ENCODE measurements at regions not wholly inside any gene's neighbourhood (a gene's known extent, or its start where the extent isn't known, plus 50 kb on each side); places are given as distances from the start of the nearest gene placed in this dataset.

DNA sequence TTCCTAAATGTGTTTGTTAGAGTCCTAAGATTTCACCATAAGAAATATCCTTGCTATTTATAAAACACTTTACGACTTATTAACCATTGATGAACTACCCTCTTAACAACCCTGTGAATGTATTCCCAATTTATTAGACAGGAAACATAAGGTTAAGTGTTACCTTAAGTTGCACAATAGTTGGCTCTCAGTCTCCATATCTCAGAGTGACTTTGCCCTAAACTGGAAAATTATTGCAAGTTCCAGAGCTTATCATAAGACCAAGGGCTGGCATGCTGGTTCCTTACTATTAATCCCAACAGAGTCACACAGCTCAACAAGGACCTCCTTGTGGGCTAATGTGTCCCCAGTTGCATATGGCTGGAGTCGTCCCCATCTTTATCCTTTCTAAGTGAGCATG lies 165.8 kb downstream of the INSIG2 start:
- Histone ChIP-seq H3K27me3 (ENCODE audit: control insufficient read depth in 2 of 2, insufficient read depth in 1 of 2, low read length in 1 of 2) (peaks cover 0 to 2% of the 10 kb centered on the region in 2 donors), H3K36me3 (ENCODE audit: control insufficient read depth in 2 of 2, insufficient read depth in 2 of 2, low read length in 1 of 2) (no peaks in the 10 kb centered on the region), H3K9me3 (ENCODE audit: control insufficient read depth in 2 of 2, insufficient read depth in 1 of 2, low read length in 1 of 2) (no peaks in the 10 kb centered on the region), H3K4me3 (ENCODE audit: low read length in 2 of 2) (no peak overlapping the region), H3K27ac (ENCODE audit: low read depth in 1 of 2, low read length in 1 of 2) (no peak overlapping the region), H3K4me1 (ENCODE audit: control insufficient read depth in 2 of 2, insufficient read depth in 2 of 2, low read length in 2 of 2) (no peaks in the 10 kb centered on the region)
- no peak for DNase-seq (ENCODE audit: low read depth in 6 of 9, low spot score in 9 of 9)
- 89% methylated on average over 2 of the region's 2 CpGs for WGBS

DNA sequence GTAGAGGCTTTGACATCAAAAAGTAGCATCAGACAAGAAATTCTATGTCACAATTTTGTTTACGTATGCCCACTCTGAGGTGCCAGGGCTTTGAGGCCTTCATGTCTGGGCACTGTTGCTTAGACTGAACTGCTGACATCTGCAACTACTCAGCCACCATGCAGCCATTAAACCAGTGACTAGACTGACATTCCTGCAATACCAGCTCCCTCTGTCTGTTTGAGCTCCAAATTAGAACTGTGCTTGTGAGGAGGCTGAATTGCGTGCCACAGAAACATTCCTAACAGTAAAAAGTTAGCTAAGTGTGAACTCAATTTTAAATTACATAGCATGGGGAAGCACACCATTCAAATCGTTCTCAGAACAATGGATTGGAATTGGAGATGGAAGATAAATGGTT lies 163.2 kb downstream of the INSIG2 start:
- Histone ChIP-seq H3K4me1 (ENCODE audit: control insufficient read depth in 2 of 2, insufficient read depth in 2 of 2, low read length in 2 of 2) (no peaks in the 10 kb centered on the region), H3K9me3 (ENCODE audit: control insufficient read depth in 2 of 2, insufficient read depth in 1 of 2, low read length in 1 of 2) (no peaks in the 10 kb centered on the region), H3K4me3 (ENCODE audit: low read length in 2 of 2) (no peak overlapping the region), H3K27ac (ENCODE audit: low read depth in 1 of 2, low read length in 1 of 2) (no peak overlapping the region), H3K36me3 (ENCODE audit: control insufficient read depth in 2 of 2, insufficient read depth in 2 of 2, low read length in 1 of 2) (no peaks in the 10 kb centered on the region), H3K27me3 (ENCODE audit: control insufficient read depth in 2 of 2, insufficient read depth in 1 of 2, low read length in 1 of 2) (no peaks in the 10 kb centered on the region)
- WGBS = 93% methylated on average over 3 of the region's 3 CpGs
- no peak for DNase-seq (ENCODE audit: low read depth in 6 of 9, low spot score in 9 of 9)

DNA sequence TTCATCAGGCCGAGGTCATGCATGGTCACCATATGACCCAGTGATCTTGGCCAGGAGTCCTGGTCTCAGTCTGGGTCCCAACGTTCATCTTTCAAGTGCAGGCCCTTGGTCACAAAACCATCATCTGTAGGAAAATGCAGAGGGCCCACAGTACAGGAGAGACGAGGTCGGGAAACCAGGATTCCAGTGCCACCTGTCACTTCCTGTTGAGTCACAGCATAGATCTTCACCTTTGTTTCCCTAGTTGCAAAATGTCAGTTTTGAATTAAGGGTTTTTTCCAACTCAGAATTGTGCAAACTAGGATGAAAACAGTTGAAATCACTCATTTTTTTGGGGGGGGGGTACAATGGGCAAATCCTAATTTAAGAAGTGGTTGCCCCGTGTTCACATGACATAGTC lies 162.2 kb downstream of the INSIG2 start:
- Histone ChIP-seq H3K4me3 (ENCODE audit: low read length in 2 of 2) (no peak overlapping the region), H3K27ac (ENCODE audit: low read depth in 1 of 2, low read length in 1 of 2) (no peak overlapping the region), H3K36me3 (ENCODE audit: control insufficient read depth in 2 of 2, insufficient read depth in 2 of 2, low read length in 1 of 2) (no peaks in the 10 kb centered on the region), H3K4me1 (ENCODE audit: control insufficient read depth in 2 of 2, insufficient read depth in 2 of 2, low read length in 2 of 2) (no peaks in the 10 kb centered on the region), H3K27me3 (ENCODE audit: control insufficient read depth in 2 of 2, insufficient read depth in 1 of 2, low read length in 1 of 2) (no peaks in the 10 kb centered on the region), H3K9me3 (ENCODE audit: control insufficient read depth in 2 of 2, insufficient read depth in 1 of 2, low read length in 1 of 2) (no peaks in the 10 kb centered on the region)
- DNase-seq (ENCODE audit: low read depth in 6 of 9, low spot score in 9 of 9) = no peak
- WGBS = 86% methylated on average over 5 of the region's 5 CpGs

DNA sequence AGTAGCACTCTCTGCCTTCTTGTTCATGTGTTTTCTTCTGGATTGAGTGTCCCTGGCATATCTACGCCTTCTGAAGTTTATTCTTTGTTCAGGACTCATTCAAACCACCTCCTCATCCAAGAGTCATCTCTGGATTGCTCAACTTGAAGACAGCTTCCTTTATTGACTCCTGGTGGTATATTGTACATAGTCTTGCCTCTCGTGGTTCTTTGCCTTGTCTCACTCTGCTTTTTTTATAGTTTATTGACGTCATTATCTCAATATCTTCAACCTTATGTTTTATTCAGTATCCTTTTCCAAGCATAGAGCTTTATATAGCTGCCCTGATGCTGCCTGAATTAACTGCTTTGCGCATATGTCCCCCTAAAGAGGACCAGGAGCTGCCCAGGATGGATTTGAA lies 161.7 kb downstream of the INSIG2 start:
- WGBS = 67% methylated on average over 4 of the region's 4 CpGs
- H3K4me1 ChIP-seq (ENCODE audit: control insufficient read depth in 2 of 2, insufficient read depth in 2 of 2, low read length in 2 of 2) = no peaks in the 10 kb centered on the region
- no peaks in the 10 kb centered on the region for H3K9me3 ChIP-seq (ENCODE audit: control insufficient read depth in 2 of 2, insufficient read depth in 1 of 2, low read length in 1 of 2)
- no peaks in the 10 kb centered on the region for H3K27me3 ChIP-seq (ENCODE audit: control insufficient read depth in 2 of 2, insufficient read depth in 1 of 2, low read length in 1 of 2)
- H3K4me3 ChIP-seq (ENCODE audit: low read length in 2 of 2) = no peak overlapping the region
- H3K27ac ChIP-seq (ENCODE audit: low read depth in 1 of 2, low read length in 1 of 2) = no peak overlapping the region
- DNase-seq (ENCODE audit: low read depth in 6 of 9, low spot score in 9 of 9) = no peak
- H3K36me3 ChIP-seq (ENCODE audit: control insufficient read depth in 2 of 2, insufficient read depth in 2 of 2, low read length in 1 of 2) = no peaks in the 10 kb centered on the region

DNA sequence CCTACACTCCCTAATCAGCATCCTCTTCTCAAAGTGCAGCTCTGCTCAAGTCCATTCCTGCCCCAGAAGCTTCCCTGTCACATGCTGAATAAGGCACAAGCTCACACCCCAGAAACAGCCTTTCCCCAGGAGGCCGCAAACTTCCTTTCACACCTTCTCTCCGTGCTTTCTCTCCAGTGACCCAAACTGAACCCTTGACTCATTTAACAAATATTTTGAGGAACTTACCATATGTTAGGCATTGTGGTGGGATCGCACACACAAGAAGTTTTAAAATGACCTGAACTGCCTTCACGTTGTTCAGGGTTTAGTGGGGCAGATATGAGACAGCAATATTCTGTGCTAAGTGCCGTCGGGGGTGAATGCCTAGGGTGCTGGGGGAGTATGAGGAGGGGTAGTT lies 161.3 kb downstream of the INSIG2 start:
- Histone ChIP-seq H3K4me1 (ENCODE audit: control insufficient read depth in 2 of 2, insufficient read depth in 2 of 2, low read length in 2 of 2) (no peaks in the 10 kb centered on the region), H3K27me3 (ENCODE audit: control insufficient read depth in 2 of 2, insufficient read depth in 1 of 2, low read length in 1 of 2) (no peaks in the 10 kb centered on the region), H3K27ac (ENCODE audit: low read depth in 1 of 2, low read length in 1 of 2) (no peak overlapping the region), H3K9me3 (ENCODE audit: control insufficient read depth in 2 of 2, insufficient read depth in 1 of 2, low read length in 1 of 2) (no peaks in the 10 kb centered on the region), H3K4me3 (ENCODE audit: low read length in 2 of 2) (no peak overlapping the region), H3K36me3 (ENCODE audit: control insufficient read depth in 2 of 2, insufficient read depth in 2 of 2, low read length in 1 of 2) (no peaks in the 10 kb centered on the region)
- WGBS = 43% methylated on average over 6 of the region's 6 CpGs
- no peak for DNase-seq (ENCODE audit: low read depth in 6 of 9, low spot score in 9 of 9)

DNA sequence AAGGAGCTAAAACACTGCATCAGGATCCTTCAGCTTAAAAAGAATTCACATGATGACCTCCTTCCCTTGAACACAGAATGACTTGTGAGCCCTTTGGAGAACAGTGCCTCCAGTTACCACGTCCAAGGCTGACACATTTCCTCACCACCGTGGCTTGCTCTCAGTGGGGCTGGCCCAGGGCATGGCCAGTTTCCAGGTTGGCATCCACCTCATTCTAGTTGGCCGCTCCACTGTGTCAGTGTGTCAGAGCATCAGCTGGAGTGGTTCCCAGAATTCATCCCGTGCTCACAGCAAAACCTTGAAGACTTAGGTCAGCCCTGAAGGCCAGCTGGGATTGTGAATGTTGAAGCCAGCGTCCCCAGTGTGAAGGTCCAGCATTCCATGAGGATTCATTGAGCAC lies 158.5 kb downstream of the INSIG2 start:
- Histone ChIP-seq H3K27me3 (ENCODE audit: control insufficient read depth in 2 of 2, insufficient read depth in 1 of 2, low read length in 1 of 2) (no peaks in the 10 kb centered on the region), H3K27ac (ENCODE audit: low read depth in 1 of 2, low read length in 1 of 2) (no peak overlapping the region), H3K36me3 (ENCODE audit: control insufficient read depth in 2 of 2, insufficient read depth in 2 of 2, low read length in 1 of 2) (no peaks in the 10 kb centered on the region), H3K4me1 (ENCODE audit: control insufficient read depth in 2 of 2, insufficient read depth in 2 of 2, low read length in 2 of 2) (no peaks in the 10 kb centered on the region), H3K4me3 (ENCODE audit: low read length in 2 of 2) (no peak overlapping the region), H3K9me3 (ENCODE audit: control insufficient read depth in 2 of 2, insufficient read depth in 1 of 2, low read length in 1 of 2) (no peaks in the 10 kb centered on the region)
- no peak for DNase-seq (ENCODE audit: low read depth in 6 of 9, low spot score in 9 of 9)
- WGBS = 89% methylated on average over 5 of the region's 5 CpGs

DNA sequence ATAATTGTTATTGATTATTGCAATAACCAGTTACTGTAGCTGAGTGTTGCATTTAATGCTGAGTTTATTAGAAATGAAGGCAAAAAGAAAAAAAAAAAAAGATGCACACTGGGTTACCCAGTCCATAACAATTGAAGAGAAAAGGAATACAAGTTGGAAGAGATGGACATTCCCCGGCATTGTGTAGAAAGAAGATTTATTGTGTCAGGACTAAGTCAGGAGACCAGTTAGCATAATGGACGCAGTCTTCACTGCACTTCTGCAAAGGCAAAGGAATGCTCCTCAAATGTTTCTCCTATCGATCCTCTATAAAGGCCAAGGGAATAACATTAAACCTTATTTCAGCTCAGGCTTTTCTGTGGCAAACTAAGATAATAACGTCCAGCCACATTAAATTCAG lies 157.8 kb downstream of the INSIG2 start:
- Histone ChIP-seq H3K9me3 (ENCODE audit: control insufficient read depth in 2 of 2, insufficient read depth in 1 of 2, low read length in 1 of 2) (no peaks in the 10 kb centered on the region), H3K36me3 (ENCODE audit: control insufficient read depth in 2 of 2, insufficient read depth in 2 of 2, low read length in 1 of 2) (no peaks in the 10 kb centered on the region), H3K27me3 (ENCODE audit: control insufficient read depth in 2 of 2, insufficient read depth in 1 of 2, low read length in 1 of 2) (no peaks in the 10 kb centered on the region), H3K4me1 (ENCODE audit: control insufficient read depth in 2 of 2, insufficient read depth in 2 of 2, low read length in 2 of 2) (no peaks in the 10 kb centered on the region), H3K27ac (ENCODE audit: low read depth in 1 of 2, low read length in 1 of 2) (no peak overlapping the region), H3K4me3 (ENCODE audit: low read length in 2 of 2) (no peak overlapping the region)
- DNase-seq (ENCODE audit: low read depth in 6 of 9, low spot score in 9 of 9) = no peak
- 94% methylated on average over 4 of the region's 4 CpGs for WGBS

DNA sequence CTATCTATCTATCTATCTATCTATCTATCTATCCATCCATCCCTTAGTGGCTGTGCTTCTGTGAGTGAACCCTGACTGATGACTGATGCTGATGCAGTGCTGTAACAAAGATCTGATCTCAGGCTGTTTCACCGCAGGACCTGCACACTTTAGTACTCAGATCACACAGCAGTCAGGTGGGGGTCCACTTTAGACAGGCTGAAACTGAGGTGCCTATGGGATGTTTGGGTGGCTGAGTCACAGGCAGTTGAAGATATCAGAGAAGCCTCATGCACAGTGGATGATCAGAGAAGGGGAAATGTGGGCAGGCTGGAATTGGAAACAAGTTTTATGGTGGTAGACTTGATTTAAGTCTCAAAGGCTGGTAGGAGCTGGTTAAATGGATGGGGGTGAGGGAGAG lies 156.4 kb downstream of the INSIG2 start:
- Histone ChIP-seq H3K27ac (ENCODE audit: low read depth in 1 of 2, low read length in 1 of 2) (no peak overlapping the region), H3K9me3 (ENCODE audit: control insufficient read depth in 2 of 2, insufficient read depth in 1 of 2, low read length in 1 of 2) (no peaks in the 10 kb centered on the region), H3K27me3 (ENCODE audit: control insufficient read depth in 2 of 2, insufficient read depth in 1 of 2, low read length in 1 of 2) (no peaks in the 10 kb centered on the region), H3K4me3 (ENCODE audit: low read length in 2 of 2) (no peak overlapping the region), H3K36me3 (ENCODE audit: control insufficient read depth in 2 of 2, insufficient read depth in 2 of 2, low read length in 1 of 2) (no peaks in the 10 kb centered on the region), H3K4me1 (ENCODE audit: control insufficient read depth in 2 of 2, insufficient read depth in 2 of 2, low read length in 2 of 2) (no peaks in the 10 kb centered on the region)
- no peak for DNase-seq (ENCODE audit: low read depth in 6 of 9, low spot score in 9 of 9)
- 98% methylated on average over 1 of the region's 1 CpG for WGBS

DNA sequence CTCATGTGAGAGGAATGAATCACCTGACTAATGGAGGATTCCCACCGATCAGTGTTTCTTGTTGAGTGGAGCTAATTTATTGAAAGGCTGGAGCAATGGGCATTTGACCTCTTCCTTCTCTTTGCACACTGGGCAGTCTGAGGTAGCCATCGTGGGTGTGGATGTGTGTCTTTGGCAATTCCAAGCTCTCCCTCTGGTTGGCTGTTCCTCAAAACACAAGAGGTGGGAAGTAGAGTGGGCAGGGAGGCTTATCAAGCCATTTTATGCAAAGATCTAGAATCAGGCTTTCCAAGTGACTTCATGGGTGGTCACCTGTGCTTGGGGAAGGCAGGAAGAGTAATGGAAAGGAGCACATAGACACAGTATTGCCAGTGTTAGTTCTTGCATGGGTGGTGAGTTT lies 154.8 kb downstream of the INSIG2 start:
- no peak for DNase-seq (ENCODE audit: low read depth in 6 of 9, low spot score in 9 of 9)
- no peaks in the 10 kb centered on the region for H3K9me3 ChIP-seq (ENCODE audit: control insufficient read depth in 2 of 2, insufficient read depth in 1 of 2, low read length in 1 of 2)

DNA sequence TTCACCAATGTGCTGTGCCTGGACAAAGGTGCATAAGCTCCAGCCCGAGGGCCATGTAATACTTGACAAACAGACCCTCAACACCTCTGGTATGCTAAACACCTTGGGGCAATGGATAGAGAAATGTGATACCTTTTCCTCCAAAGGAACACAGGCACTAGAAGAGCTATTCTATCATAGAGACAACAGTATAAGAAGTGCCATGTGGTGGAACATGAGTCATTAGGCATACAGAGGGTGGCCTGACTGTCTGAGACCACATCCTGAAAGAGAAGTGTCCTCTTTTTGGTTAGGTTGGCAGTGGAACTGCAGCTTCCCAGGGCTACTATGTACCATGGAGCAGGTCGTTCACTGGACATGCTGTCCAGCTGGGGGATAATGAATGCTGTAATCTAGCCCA lies 153.9 kb downstream of the INSIG2 start:
- H3K27ac ChIP-seq (ENCODE audit: low read depth in 1 of 2, low read length in 1 of 2) = no peak overlapping the region
- WGBS = 72% methylated on average over 2 of the region's 2 CpGs
- H3K27me3 ChIP-seq (ENCODE audit: control insufficient read depth in 2 of 2, insufficient read depth in 1 of 2, low read length in 1 of 2) = no peaks in the 10 kb centered on the region
- no peaks in the 10 kb centered on the region for H3K4me1 ChIP-seq (ENCODE audit: control insufficient read depth in 2 of 2, insufficient read depth in 2 of 2, low read length in 2 of 2)
- H3K4me3 ChIP-seq (ENCODE audit: low read length in 2 of 2) = no peak overlapping the region
- H3K36me3 ChIP-seq (ENCODE audit: control insufficient read depth in 2 of 2, insufficient read depth in 2 of 2, low read length in 1 of 2) = no peaks in the 10 kb centered on the region
- no peaks in the 10 kb centered on the region for H3K9me3 ChIP-seq (ENCODE audit: control insufficient read depth in 2 of 2, insufficient read depth in 1 of 2, low read length in 1 of 2)
- no peak for DNase-seq (ENCODE audit: low read depth in 6 of 9, low spot score in 9 of 9)

More for the DNA sequence above, 154.8 kb downstream of the INSIG2 start:
- no peaks in the 10 kb centered on the region for H3K4me1 ChIP-seq (ENCODE audit: control insufficient read depth in 2 of 2, insufficient read depth in 2 of 2, low read length in 2 of 2)
- H3K27ac ChIP-seq (ENCODE audit: low read depth in 1 of 2, low read length in 1 of 2) = no peak overlapping the region
- 56% methylated on average over 2 of the region's 2 CpGs for WGBS
- no peaks in the 10 kb centered on the region for H3K27me3 ChIP-seq (ENCODE audit: control insufficient read depth in 2 of 2, insufficient read depth in 1 of 2, low read length in 1 of 2)
- H3K36me3 ChIP-seq (ENCODE audit: control insufficient read depth in 2 of 2, insufficient read depth in 2 of 2, low read length in 1 of 2) = no peaks in the 10 kb centered on the region
- no peak overlapping the region for H3K4me3 ChIP-seq (ENCODE audit: low read length in 2 of 2)
